Upper lobe of left lung (tissue), 6 donors: ENCODE measurements at regions not wholly inside any gene's neighbourhood (a gene's known extent, or its start where the extent isn't known, plus 50 kb on each side); places are given as distances from the start of the nearest gene placed in this dataset.

ENCODE experiments used
- ATAC-seq, 2 donors: fragments of 200-7000 bp; cut with Tn5 transposase; one replicate each; pipeline ENCODE4 v1.9.1; 2022; ENCODE audit warnings: mild to moderate bottlenecking in 2 of 2, moderate library complexity in 2 of 2; ENCODE audit not compliant: low FRiP score in 2 of 2
- DNase-seq, 2 donors: peaks; one replicate each; pipeline ENCODE4 v3.0.0-alpha.2; 2019 to 2020
- H3K27ac ChIP-seq, 4 donors: fragments of 200-600 bp; sonication (generic); one replicate each; pipeline ENCODE4 v1.5.1; 2016 to 2019
- H3K27me3 ChIP-seq, 4 donors: fragments of 200-600 bp; sonication (generic); one replicate each; pipeline ENCODE4 v1.5.1; 2017 to 2019
- H3K36me3 ChIP-seq, 4 donors: fragments of 200-600 bp; sonication (generic); one replicate each; pipeline ENCODE4 v1.5.1; 2016 to 2019
- H3K4me1 ChIP-seq, 4 donors: fragments of 200-600 bp; sonication (generic); one replicate each; pipeline ENCODE4 v1.5.1; 2018 to 2019
- H3K4me3 ChIP-seq, 4 donors: fragments of 200-600 bp; sonication (generic); one replicate each; pipeline ENCODE4 v1.5.1; 2017 to 2019; ENCODE audit warnings: mild to moderate bottlenecking in 2 of 4, moderate library complexity in 1 of 4
- H3K9me3 ChIP-seq, 4 donors: fragments of 200-600 bp; sonication (generic); one replicate each; pipeline ENCODE4 v1.5.1; 2018 to 2019
- EP300 ChIP-seq, 4 donors: sonication (generic); formaldehyde crosslinking; IDR thresholded peaks; one replicate each; pipeline ENCODE4 v1.5.1; 2017; ENCODE audit warnings: antibody characterized with exemption in 4 of 4, control low read depth in 2 of 4
- POLR2A ChIP-seq, 4 donors: fragments of 450-650 bp; IDR thresholded peaks; one replicate each; pipeline ENCODE4 v1.5.1; 2016 to 2017; ENCODE audit warnings: antibody characterized with exemption in 4 of 4, mild to moderate bottlenecking in 2 of 4
- POLR2AphosphoS5 ChIP-seq, 2 donors: sonication (generic); formaldehyde crosslinking; IDR thresholded peaks; one replicate each; pipeline ENCODE4 v1.5.1; 2017; ENCODE audit warnings: antibody characterized with exemption in 2 of 2
- WGBS, 2 donors: methylation state at CpG; one replicate each; pipeline ENCODE4 v1.1.5; 2017 to 2018; 5-methylcytosine and 5-hydroxymethylcytosine counted together
- TF ChIP-seq, protein P1 (sequence below), 6 experiments: fragments of 450-650 bp in 4 of 6; fragments of 200-600 bp in 2 of 6; sonication (generic) in 2 of 6; IDR thresholded peaks; one replicate each; pipeline ENCODE4 v1.5.1; 2016 to 2019; ENCODE audit warnings: antibody characterized with exemption in 6 of 6
- donor health status: DM: no; HTN: no; CAD: no; lungs with moderate emphysema.
- donor health status: DM: no; HTN: yes; CAD: no; lungs with severe emphysema.

DNA sequence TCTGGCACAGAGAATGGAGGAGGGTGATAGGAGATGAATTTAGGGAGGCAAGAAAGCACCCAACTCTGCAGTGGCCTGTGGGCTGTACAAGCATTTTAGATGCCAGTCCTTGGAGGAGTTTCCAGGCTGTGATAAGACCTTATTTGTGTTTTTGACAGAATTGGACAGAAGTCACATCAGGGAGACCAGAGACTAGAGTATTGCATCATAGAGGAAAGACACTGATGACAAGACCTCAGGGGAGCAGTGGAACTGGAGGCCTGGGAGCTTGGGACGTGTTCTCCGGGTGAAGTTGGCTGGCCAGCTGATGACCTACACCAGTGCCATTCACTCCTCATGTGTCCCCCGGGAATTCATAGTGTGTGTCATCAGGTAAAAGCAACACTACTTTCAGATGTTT, 284.0 kb upstream of the ZFP42 start:
- DNase-seq (no peak), ATAC-seq (no peak)
- Histone ChIP-seq H3K36me3 (no peaks in the 10 kb centered on the region), H3K27ac (no peak overlapping the region), H3K9me3 (peaks cover 0 to 22% (median 9%) of the 10 kb centered on the region in 4 donors), H3K4me3 (no peak overlapping the region), H3K4me1 (no peaks in the 10 kb centered on the region), H3K27me3 (no peaks in the 10 kb centered on the region)
- TF ChIP-seq EP300 (IDR thresholded peaks at IDR 0.05) (no peak), POLR2A (IDR thresholded peaks at IDR 0.05) (no peak), POLR2AphosphoS5 (IDR thresholded peaks at IDR 0.05) (no peak)
- TF ChIP-seq, protein P1, sequence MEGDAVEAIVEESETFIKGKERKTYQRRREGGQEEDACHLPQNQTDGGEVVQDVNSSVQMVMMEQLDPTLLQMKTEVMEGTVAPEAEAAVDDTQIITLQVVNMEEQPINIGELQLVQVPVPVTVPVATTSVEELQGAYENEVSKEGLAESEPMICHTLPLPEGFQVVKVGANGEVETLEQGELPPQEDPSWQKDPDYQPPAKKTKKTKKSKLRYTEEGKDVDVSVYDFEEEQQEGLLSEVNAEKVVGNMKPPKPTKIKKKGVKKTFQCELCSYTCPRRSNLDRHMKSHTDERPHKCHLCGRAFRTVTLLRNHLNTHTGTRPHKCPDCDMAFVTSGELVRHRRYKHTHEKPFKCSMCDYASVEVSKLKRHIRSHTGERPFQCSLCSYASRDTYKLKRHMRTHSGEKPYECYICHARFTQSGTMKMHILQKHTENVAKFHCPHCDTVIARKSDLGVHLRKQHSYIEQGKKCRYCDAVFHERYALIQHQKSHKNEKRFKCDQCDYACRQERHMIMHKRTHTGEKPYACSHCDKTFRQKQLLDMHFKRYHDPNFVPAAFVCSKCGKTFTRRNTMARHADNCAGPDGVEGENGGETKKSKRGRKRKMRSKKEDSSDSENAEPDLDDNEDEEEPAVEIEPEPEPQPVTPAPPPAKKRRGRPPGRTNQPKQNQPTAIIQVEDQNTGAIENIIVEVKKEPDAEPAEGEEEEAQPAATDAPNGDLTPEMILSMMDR (IDR thresholded peaks at IDR 0.05), result no peak
- WGBS, 2 donors, result 86 to 93% methylated on average over 3 of the region's 3 CpGs

DNA sequence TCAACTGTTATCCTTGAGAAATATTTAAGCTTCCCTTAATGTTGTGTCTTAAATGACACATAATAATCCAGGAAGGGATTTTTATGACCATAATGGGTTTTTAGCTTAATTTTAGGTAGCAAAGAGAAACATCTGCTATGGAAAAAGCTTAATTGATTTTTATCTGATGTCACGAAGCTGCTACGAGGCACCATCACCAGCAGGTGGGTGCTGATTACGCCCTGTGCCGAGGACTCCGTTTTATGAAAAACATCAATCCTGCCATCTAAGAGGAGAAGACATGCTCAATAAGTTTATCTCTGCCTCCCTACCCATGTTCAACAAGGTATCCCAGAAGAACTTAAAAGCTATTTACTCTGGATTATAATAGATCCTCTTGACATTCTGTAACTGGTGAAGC, 280.6 kb upstream of the ZFP42 start:
- no peaks in the 10 kb centered on the region for H3K4me1 ChIP-seq
- H3K36me3 ChIP-seq, result no peaks in the 10 kb centered on the region
- WGBS, 2 donors, result 90 to 93% methylated on average over 5 of the region's 5 CpGs
- no peaks in the 10 kb centered on the region for H3K9me3 ChIP-seq
- no peaks in the 10 kb centered on the region for H3K27me3 ChIP-seq
- TF ChIP-seq, protein P1 (IDR thresholded peaks at IDR 0.05), result no peak
- TF ChIP-seq EP300 (IDR thresholded peaks at IDR 0.05) (no peak), POLR2A (IDR thresholded peaks at IDR 0.05) (no peak), POLR2AphosphoS5 (IDR thresholded peaks at IDR 0.05) (no peak)
- no peak overlapping the region for H3K27ac ChIP-seq
- no peak overlapping the region for H3K4me3 ChIP-seq
- ATAC-seq (no peak), DNase-seq (no peak)

DNA sequence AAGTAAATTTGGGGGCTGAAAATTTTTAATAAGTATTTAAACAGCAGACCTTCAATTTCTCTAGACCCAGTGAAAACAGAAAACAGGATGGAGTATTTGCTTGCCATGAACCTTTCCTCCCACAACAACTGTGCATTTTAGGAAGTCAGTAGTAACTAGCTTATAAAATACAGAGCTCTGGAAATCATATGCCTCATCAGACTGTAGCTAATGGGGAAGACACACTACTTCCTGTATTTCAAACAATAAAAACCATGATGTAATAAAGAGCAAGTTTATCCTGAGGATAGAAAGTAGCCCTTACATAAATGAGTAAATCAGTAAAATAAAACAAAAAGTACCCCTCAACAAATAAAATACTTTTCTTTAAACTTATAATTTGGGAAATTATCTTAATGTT, 280.1 kb upstream of the ZFP42 start:
- TF ChIP-seq POLR2AphosphoS5 (IDR thresholded peaks at IDR 0.05) (no peak), EP300 (IDR thresholded peaks at IDR 0.05) (no peak), POLR2A (IDR thresholded peaks at IDR 0.05) (no peak)
- TF ChIP-seq, protein P1 (IDR thresholded peaks at IDR 0.05), result no peak
- no peaks in the 10 kb centered on the region for H3K36me3 ChIP-seq
- DNase-seq (no peak), ATAC-seq (no peak)
- H3K4me3 ChIP-seq, result no peak overlapping the region
- H3K4me1 ChIP-seq, result no peaks in the 10 kb centered on the region
- H3K9me3 ChIP-seq, result no peaks in the 10 kb centered on the region
- H3K27ac ChIP-seq, result no peak overlapping the region
- H3K27me3 ChIP-seq, result no peaks in the 10 kb centered on the region

DNA sequence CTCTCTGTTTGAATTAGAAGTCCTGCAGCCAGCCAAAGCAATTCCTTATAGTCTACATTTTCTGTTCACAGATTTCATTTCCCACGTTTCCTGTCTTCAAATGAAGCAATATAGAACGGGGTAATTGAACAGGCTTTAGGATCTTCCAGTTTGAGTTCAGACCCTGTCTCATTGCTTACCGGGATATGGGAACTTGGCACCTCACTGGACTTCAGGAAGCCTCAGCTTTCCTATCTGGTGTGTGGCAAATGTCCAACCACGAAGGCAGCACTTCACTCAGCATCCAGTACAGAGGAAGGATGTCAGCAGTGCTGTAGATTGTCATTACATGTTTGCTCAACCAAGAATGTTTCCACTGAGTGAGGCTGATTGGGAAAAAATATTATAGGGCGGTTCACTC, 271.1 kb upstream of the ZFP42 start:
- ATAC-seq (no peak), DNase-seq (no peak)
- no peak for TF ChIP-seq EP300 (IDR thresholded peaks at IDR 0.05)
- TF ChIP-seq POLR2A (IDR thresholded peaks at IDR 0.05), result no peak
- WGBS, 2 donors, result 40 to 49% methylated on average over 5 of the region's 5 CpGs
- Histone ChIP-seq H3K4me1 (no peaks in the 10 kb centered on the region), H3K27ac (no peak overlapping the region), H3K36me3 (no peaks in the 10 kb centered on the region), H3K27me3 (no peaks in the 10 kb centered on the region), H3K9me3 (no peaks in the 10 kb centered on the region), H3K4me3 (no peak overlapping the region)

DNA sequence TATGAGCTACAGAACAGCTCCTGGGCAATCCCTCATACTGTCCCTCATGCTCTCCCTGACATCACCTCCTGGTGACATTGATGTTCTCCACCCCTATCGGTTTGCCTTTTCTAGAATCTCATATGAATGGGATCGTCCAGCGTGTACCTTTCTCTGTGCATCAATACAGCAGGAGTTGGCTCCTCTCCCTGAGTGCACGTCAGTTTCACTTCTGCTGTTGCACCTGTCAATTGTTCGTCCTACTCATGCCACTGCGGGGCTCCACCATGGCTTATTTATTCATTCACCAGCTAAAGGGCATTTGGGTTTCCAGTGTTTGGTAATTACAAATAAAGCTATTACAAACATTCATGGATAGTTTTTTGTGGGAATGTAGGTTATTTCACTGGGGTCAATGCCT, 269.1 kb upstream of the ZFP42 start:
- no peak for TF ChIP-seq EP300 (IDR thresholded peaks at IDR 0.05)
- no peak for TF ChIP-seq POLR2A (IDR thresholded peaks at IDR 0.05)
- no peak for TF ChIP-seq POLR2AphosphoS5 (IDR thresholded peaks at IDR 0.05)
- TF ChIP-seq, protein P1 (IDR thresholded peaks at IDR 0.05), result no peak
- Histone ChIP-seq H3K4me3 (no peak overlapping the region), H3K9me3 (peaks cover 0 to 10% (median 0%) of the 10 kb centered on the region in 4 donors), H3K36me3 (no peaks in the 10 kb centered on the region), H3K4me1 (no peaks in the 10 kb centered on the region), H3K27me3 (no peaks in the 10 kb centered on the region), H3K27ac (no peak overlapping the region)
- DNase-seq (no peak), ATAC-seq (no peak)
- WGBS, 2 donors, result 83 to 91% methylated on average over 6 of the region's 6 CpGs
